GM13977 (cell line): ENCODE measurements at regions not wholly inside any gene's neighbourhood (a gene's known extent, or its start where the extent isn't known, plus 50 kb on each side); places are given as distances from the start of the nearest gene placed in this dataset.

Experiments used
- DNase-seq: peaks from one replicate; pipeline ENCODE4 v3.0.0; 2012; ENCODE audit warnings: low spot score
- in situ Hi-C: fragments of 300-500 bp; cut with MboI; formaldehyde crosslinking; loops from one replicate; pipeline ENCODE4 v1.12.0; 2022; ENCODE audit warnings: low sequenced_read_pairs, low pct_unique_long_range_greater_than_20kb, mixed read lengths, inconsistent platforms; ENCODE audit not compliant: unreplicated experiment
- TF ChIP-seq, protein P1 (sequence below): IDR thresholded peaks from 2 replicates; pipeline ENCODE4 v1.5.1; 2012; ENCODE audit warnings: mild to moderate bottlenecking, control low read depth; ENCODE audit not compliant: insufficient read depth; ENCODE audit errors: extremely low read depth, missing control alignments

DNA sequence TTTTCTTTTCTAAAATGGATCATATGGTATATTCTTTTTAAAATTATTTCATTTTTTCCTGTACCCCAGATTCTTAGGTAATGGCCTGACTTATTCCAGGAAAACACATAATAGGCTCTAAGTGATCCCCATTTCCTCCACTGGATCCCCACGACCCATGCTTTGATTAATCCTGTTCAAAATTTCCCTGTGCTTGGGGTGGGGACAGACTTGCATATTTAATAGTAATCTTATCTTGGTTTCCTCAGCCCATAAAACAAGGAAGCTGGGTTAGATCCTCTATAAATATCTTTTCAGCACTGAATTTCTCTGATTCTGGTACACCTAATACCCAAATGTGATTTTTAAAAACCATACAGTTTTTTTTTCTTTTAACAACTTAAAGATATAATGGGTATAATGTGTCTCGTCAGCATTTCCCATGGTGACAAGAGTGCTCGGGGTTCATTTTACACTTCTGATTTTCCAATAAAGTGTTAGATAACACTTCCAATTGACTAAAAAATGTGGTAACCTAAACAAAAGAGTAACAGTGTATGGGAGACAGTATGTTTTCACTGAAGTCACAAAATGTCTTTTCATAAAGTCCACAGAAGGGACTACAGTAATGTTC, 693.5 kb upstream of the TENM3 start:
- in situ Hi-C loops = no loop called here
- no peak for DNase-seq
- TF ChIP-seq, protein P1, sequence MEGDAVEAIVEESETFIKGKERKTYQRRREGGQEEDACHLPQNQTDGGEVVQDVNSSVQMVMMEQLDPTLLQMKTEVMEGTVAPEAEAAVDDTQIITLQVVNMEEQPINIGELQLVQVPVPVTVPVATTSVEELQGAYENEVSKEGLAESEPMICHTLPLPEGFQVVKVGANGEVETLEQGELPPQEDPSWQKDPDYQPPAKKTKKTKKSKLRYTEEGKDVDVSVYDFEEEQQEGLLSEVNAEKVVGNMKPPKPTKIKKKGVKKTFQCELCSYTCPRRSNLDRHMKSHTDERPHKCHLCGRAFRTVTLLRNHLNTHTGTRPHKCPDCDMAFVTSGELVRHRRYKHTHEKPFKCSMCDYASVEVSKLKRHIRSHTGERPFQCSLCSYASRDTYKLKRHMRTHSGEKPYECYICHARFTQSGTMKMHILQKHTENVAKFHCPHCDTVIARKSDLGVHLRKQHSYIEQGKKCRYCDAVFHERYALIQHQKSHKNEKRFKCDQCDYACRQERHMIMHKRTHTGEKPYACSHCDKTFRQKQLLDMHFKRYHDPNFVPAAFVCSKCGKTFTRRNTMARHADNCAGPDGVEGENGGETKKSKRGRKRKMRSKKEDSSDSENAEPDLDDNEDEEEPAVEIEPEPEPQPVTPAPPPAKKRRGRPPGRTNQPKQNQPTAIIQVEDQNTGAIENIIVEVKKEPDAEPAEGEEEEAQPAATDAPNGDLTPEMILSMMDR = no peak

DNA sequence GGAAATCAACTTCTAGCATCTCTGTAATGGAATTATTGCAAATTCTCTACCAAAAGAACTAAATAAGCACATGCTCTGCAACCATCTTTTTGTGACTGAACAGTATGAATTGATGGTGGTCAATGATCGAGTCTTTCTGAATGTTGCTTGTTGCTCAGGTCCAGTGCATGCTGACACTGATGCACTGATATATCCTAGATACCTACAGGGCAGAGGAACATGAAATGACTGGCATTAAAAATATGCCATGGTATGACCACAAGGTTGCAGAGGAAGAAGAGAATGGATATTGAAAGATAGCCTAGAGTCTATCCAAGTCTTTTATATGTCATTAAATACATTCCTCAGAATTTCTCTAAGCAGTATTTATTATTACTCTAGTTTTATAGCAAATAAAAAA, 692.8 kb upstream of the TENM3 start:
- TF ChIP-seq, protein P1 = no peak
- no peak for DNase-seq
- in situ Hi-C loops = no loop called here

- TF ChIP-seq, protein P1 = no peak
- DNase-seq = no peak
- in situ Hi-C loops = no loop called here
Observed at GRCh38 chr4:181559637-181560036, 683.6 kb upstream of the TENM3 start.

DNA sequence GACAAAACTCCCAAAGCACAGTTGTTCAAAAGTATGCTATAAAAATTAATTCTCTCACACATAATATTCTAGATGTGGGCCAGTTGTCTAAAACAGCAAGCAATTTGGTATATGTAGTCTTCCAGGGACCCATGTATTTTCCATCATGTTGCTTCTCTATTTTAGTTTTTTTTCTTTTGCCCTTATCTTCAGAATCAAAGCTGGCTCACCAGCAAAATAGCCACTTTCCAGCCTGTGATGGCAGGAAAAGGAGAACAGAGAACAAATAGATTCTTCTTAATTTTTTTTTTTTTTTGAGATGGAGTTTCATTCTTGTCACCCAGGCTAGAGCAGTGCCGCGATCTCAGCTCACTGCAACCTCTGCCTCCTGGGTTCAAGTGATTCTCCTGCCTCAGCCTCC, 680.8 kb upstream of the TENM3 start:
- in situ Hi-C loops = no loop called here
- TF ChIP-seq, protein P1 = no peak
- DNase-seq = no peak

- TF ChIP-seq, protein P1 = no peak
- in situ Hi-C loops = no loop called here
- no peak for DNase-seq
Observed at GRCh38 chr4:181564625-181565024, 678.6 kb upstream of the TENM3 start.

DNA sequence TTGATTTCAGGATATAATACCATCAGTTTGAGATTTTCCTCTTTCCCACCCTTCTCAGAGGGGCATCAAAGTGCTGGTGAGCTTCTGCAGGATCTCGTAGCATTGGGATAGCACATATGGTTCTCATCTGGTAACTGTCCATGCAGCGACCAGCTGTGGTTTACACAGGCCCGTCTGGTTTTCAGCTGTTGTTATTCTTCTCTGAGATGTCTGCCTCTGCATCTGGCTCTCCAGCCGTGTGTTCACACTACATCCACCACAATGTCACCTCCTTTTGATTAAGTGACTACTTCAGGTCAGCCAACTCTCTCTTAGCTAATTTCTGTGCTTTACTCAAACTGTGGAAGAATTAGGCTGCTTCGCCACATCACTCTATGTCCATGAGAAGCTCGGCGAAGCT, 676.7 kb upstream of the TENM3 start:
- in situ Hi-C loops = no loop called here
- DNase-seq = no peak
- TF ChIP-seq, protein P1 = no peak
